SH-SY5Y (cell line): ENCODE measurements at regions not wholly inside any gene's neighbourhood (a gene's known extent, or its start where the extent isn't known, plus 50 kb on each side); places are given as distances from the start of the nearest gene placed in this dataset.

Experiments used
- GATA2 ChIP-seq: IDR thresholded peaks from 2 replicates; pipeline ENCODE4 v1.6.1; 2011; ENCODE audit warnings: mild to moderate bottlenecking, low read depth, low read length
- GATA3 ChIP-seq: IDR thresholded peaks from 2 replicates; pipeline ENCODE4 v1.6.1; 2011; ENCODE audit warnings: low read depth, mild to moderate bottlenecking, low read length, moderate library complexity

- TF ChIP-seq GATA3 (no peak), GATA2 (no peak)
Observed at GRCh38 chr3:77889616-77890015, 849.7 kb downstream of the ROBO2 start.
